ENCODE measurements at regions not wholly inside any gene's neighbourhood (a gene's known extent, or its start where the extent isn't known, plus 50 kb on each side); places are given as distances from the start of the nearest gene placed in this dataset.
"Not testable (repeated sequence)": the region's sequence is repeated elsewhere in the genome, so short reads cannot be mapped to it uniquely, and the experiment has no call there.

- H3K27ac ChIP-seq, result no peak overlapping the region
- TF ChIP-seq ZFX (IDR thresholded peaks at IDR 0.05; ENCODE audit: borderline replicate concordance), result no peak
- no peak for TF ChIP-seq CTCF (IDR thresholded peaks at IDR 0.05)
Measured at GRCh38 chr13:50760751-50761150, 82.7 kb downstream of the DLEU7 start.

- H3K27ac ChIP-seq, result no peak overlapping the region
- TF ChIP-seq CTCF (IDR thresholded peaks at IDR 0.05), result no peak
- TF ChIP-seq ZFX (IDR thresholded peaks at IDR 0.05; ENCODE audit: borderline replicate concordance), result no peak
Measured at GRCh38 chr13:50761406-50761805, 82.1 kb downstream of the DLEU7 start.

GRCh38 chr13:50762969-50763567 is 80.4 kb downstream of the DLEU7 start:
- TF ChIP-seq CTCF (IDR thresholded peaks at IDR 0.05) (no peak), ZFX (IDR thresholded peaks at IDR 0.05; ENCODE audit: borderline replicate concordance) (no peak)
- no peak overlapping the region for H3K27ac ChIP-seq

GRCh38 chr13:50766013-50766412 is 77.5 kb downstream of the DLEU7 start:
- TF ChIP-seq ZFX (IDR thresholded peaks at IDR 0.05; ENCODE audit: borderline replicate concordance) (no peak), CTCF (IDR thresholded peaks at IDR 0.05) (no peak)
- H3K27ac ChIP-seq, result no peak overlapping the region

- TF ChIP-seq ZFX (IDR thresholded peaks at IDR 0.05; ENCODE audit: borderline replicate concordance) (no peak), CTCF (IDR thresholded peaks at IDR 0.05) (no peak)
- no peak overlapping the region for H3K27ac ChIP-seq
Measured at GRCh38 chr13:50766695-50767094, 76.8 kb downstream of the DLEU7 start.

GRCh38 chr13:50772881-50773280 is 70.6 kb downstream of the DLEU7 start:
- H3K27ac ChIP-seq, result not testable (repeated sequence)
